ENCODE measurements at regions not wholly inside any gene's neighbourhood (a gene's known extent, or its start where the extent isn't known, plus 50 kb on each side); places are given as distances from the start of the nearest gene placed in this dataset.

GRCh38 chr13:30017880-30018279 lies 167.5 kb upstream of the UBL3 start:
- H3K9me3 ChIP-seq (ENCODE audit: control extremely low read depth in 1 of 3, control insufficient read depth in 2 of 3, insufficient read depth in 1 of 3, low read length in 2 of 3), result no peaks in the 10 kb centered on the region
- no peaks in the 10 kb centered on the region for H3K4me1 Mint-ChIP-seq
- TF ChIP-seq CTCF (IDR thresholded peaks at IDR 0.05), result no peak
- TF ChIP-seq EZH2 (IDR thresholded peaks at IDR 0.05; ENCODE audit: borderline replicate concordance, insufficient read depth, low read depth, low read length, poor library complexity, severe bottlenecking), result no peak
- no peak overlapping the region for H3K9ac ChIP-seq (ENCODE audit: low read length)
- H3K4me1 ChIP-seq (ENCODE audit: control insufficient read depth in 2 of 2, insufficient read depth in 2 of 2, low read length in 2 of 2), result no peaks in the 10 kb centered on the region
- H3K27ac ChIP-seq (ENCODE audit: low read length in 2 of 2), result no peak overlapping the region
- ChIA-PET POLR2A (no interaction called here), CTCF (no interaction called here)
- intact Hi-C loops (cut with micrococcal nuclease), result no loop called here
- 98% methylated on average over 4 of the region's 4 CpGs for WGBS (ENCODE audit: insufficient coverage)
- DNase-seq, result no peak
- H3K27ac Mint-ChIP-seq, result no peak overlapping the region
- no peak overlapping the region for H3K4me2 ChIP-seq (replicated peaks; ENCODE audit: low read depth, low read length, poor library complexity, severe bottlenecking)
- no peak for ATAC-seq (ENCODE audit: low read depth)
- no peaks in the 10 kb centered on the region for H3K9me3 Mint-ChIP-seq (ENCODE audit: insufficient read depth)
- no peak overlapping the region for H3K4me3 Mint-ChIP-seq
- H3K27me3 Mint-ChIP-seq, result peaks cover 31% of the 10 kb centered on the region
- H3K36me3 ChIP-seq (replicated peaks in 1 of 2; ENCODE audit: control extremely low read depth in 1 of 2, control insufficient read depth in 1 of 2, extremely low read depth in 1 of 2, insufficient read depth in 2 of 2, low read length in 1 of 2), result no peaks in the 10 kb centered on the region
- H3K79me2 ChIP-seq (ENCODE audit: control insufficient read depth, insufficient read depth, low read length), result no peaks in the 10 kb centered on the region
- no peaks in the 10 kb centered on the region for H4K20me1 ChIP-seq (ENCODE audit: control insufficient read depth, insufficient read depth, low read length, poor library complexity, severe bottlenecking)
- no peaks in the 10 kb centered on the region for H3K27me3 ChIP-seq (replicated peaks in 1 of 4; ENCODE audit: control extremely low read depth in 1 of 4, control insufficient read depth in 3 of 4, insufficient read depth in 4 of 4, low read length in 3 of 4)
- no peak overlapping the region for H3K4me3 ChIP-seq (ENCODE audit: control extremely low read depth in 1 of 5, extremely low read depth in 1 of 5, insufficient read depth in 1 of 5, low read depth in 2 of 5, low read length in 4 of 5)
- H2AFZ ChIP-seq (ENCODE audit: insufficient read depth, low read depth, low read length, poor library complexity, severe bottlenecking), result no peak overlapping the region

GRCh38 chr13:30016398-30016797 lies 166.0 kb upstream of the UBL3 start:
- Mint-ChIP-seq H3K27ac (no peak overlapping the region), H3K4me1 (no peaks in the 10 kb centered on the region), H3K27me3 (peaks cover 31% of the 10 kb centered on the region), H3K4me3 (no peak overlapping the region), H3K9me3 (ENCODE audit: insufficient read depth) (no peaks in the 10 kb centered on the region)
- Histone ChIP-seq H3K9ac (ENCODE audit: low read length) (no peak overlapping the region), H3K27ac (ENCODE audit: low read length in 2 of 2) (no peak overlapping the region), H4K20me1 (ENCODE audit: control insufficient read depth, insufficient read depth, low read length, poor library complexity, severe bottlenecking) (no peaks in the 10 kb centered on the region), H3K9me3 (ENCODE audit: control extremely low read depth in 1 of 3, control insufficient read depth in 2 of 3, insufficient read depth in 1 of 3, low read length in 2 of 3) (no peaks in the 10 kb centered on the region), H3K36me3 (replicated peaks in 1 of 2; ENCODE audit: control extremely low read depth in 1 of 2, control insufficient read depth in 1 of 2, extremely low read depth in 1 of 2, insufficient read depth in 2 of 2, low read length in 1 of 2) (no peaks in the 10 kb centered on the region), H3K79me2 (ENCODE audit: control insufficient read depth, insufficient read depth, low read length) (no peaks in the 10 kb centered on the region), H3K27me3 (replicated peaks in 1 of 4; ENCODE audit: control extremely low read depth in 1 of 4, control insufficient read depth in 3 of 4, insufficient read depth in 4 of 4, low read length in 3 of 4) (no peaks in the 10 kb centered on the region), H3K4me2 (replicated peaks; ENCODE audit: low read depth, low read length, poor library complexity, severe bottlenecking) (no peak overlapping the region), H3K4me3 (ENCODE audit: control extremely low read depth in 1 of 5, extremely low read depth in 1 of 5, insufficient read depth in 1 of 5, low read depth in 2 of 5, low read length in 4 of 5) (no peak overlapping the region), H3K4me1 (ENCODE audit: control insufficient read depth in 2 of 2, insufficient read depth in 2 of 2, low read length in 2 of 2) (no peaks in the 10 kb centered on the region), H2AFZ (ENCODE audit: insufficient read depth, low read depth, low read length, poor library complexity, severe bottlenecking) (no peak overlapping the region)
- ChIA-PET POLR2A (no interaction called here), CTCF (no interaction called here)
- 91% methylated on average over 4 of the region's 5 CpGs for WGBS (ENCODE audit: insufficient coverage)
- TF ChIP-seq CTCF (IDR thresholded peaks at IDR 0.05) (no peak), EZH2 (IDR thresholded peaks at IDR 0.05; ENCODE audit: borderline replicate concordance, insufficient read depth, low read depth, low read length, poor library complexity, severe bottlenecking) (no peak)
- ATAC-seq (ENCODE audit: low read depth), result no peak
- DNase-seq, result no peak
- intact Hi-C loops (cut with micrococcal nuclease), result no loop called here

All from B cell (primary cell).